ENCODE measurements at regions not wholly inside any gene's neighbourhood (a gene's known extent, or its start where the extent isn't known, plus 50 kb on each side); places are given as distances from the start of the nearest gene placed in this dataset.

GRCh38 chr16:85420501-85421337 lies 192.4 kb upstream of the GSE1 start:
- peak; percentile 93 to 100 (median 99) for TF ChIP-seq CTCF (IDR thresholded peaks at IDR 0.05 in 4 of 5, conservative IDR thresholded peaks at IDR 0.05 in 1 of 5)
- no peak for TF ChIP-seq POLR2A (IDR thresholded peaks at IDR 0.05)
